ENCODE measurements at regions not wholly inside any gene's neighbourhood (a gene's known extent, or its start where the extent isn't known, plus 50 kb on each side); places are given as distances from the start of the nearest gene placed in this dataset.

DNA sequence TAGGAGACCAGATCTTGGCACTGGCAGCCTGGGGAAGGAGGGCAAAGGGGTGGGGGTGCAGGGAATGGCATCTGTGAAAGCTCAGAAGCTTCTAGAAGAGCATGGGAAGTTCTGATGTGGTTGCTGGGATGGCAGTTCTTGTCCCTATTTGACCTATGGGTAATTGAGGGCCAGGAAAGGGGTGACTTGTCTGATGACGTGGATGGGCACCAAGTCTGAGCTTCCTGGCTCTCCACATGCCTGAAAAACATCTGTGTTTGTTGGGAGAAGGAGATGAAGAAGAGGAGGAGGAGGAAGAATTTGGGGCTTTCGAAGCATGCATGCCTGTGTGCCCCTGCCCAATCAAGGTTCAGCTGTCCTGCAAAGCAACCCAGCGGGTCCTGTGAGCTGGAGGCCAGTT, 158.8 kb downstream of the SMAD6 start:
- Histone ChIP-seq H3K36me3 (ENCODE audit: control insufficient read depth in 2 of 4, insufficient read depth in 4 of 4, low read length in 3 of 4) (no peaks in the 10 kb centered on the region), H3K27me3 (replicated peaks in 1 of 4; ENCODE audit: control insufficient read depth in 3 of 4, extremely low read depth in 1 of 4, insufficient read depth in 3 of 4, low read length in 3 of 4) (no peaks in the 10 kb centered on the region), H3K9ac (replicated peaks in 1 of 4; ENCODE audit: extremely low read depth in 1 of 4, low read depth in 3 of 4, low read length in 3 of 4) (no peak overlapping the region), H2BK20ac (ENCODE audit: low read length) (no peak overlapping the region), H3K27ac (ENCODE audit: low read depth, low read length) (no peak overlapping the region), H4K20me1 (replicated peaks in 1 of 2; ENCODE audit: control insufficient read depth in 1 of 2, insufficient read depth in 2 of 2, low read length in 2 of 2) (no peaks in the 10 kb centered on the region), H4K91ac (replicated peaks; ENCODE audit: insufficient read length, low read length) (no peak overlapping the region), H3K4ac (replicated peaks; ENCODE audit: insufficient read length, low read depth, low read length) (no peak overlapping the region), H3K14ac (ENCODE audit: insufficient read length) (no peak overlapping the region), H3K23ac (ENCODE audit: insufficient read length) (no peak overlapping the region), H2BK12ac (ENCODE audit: low read depth, low read length) (no peak overlapping the region), H2BK15ac (ENCODE audit: low read length) (no peak overlapping the region), H2AFZ (ENCODE audit: low read length) (no peak overlapping the region), H3K79me1 (ENCODE audit: low read depth, low read length) (no peaks in the 10 kb centered on the region), H3K56ac (replicated peaks; ENCODE audit: insufficient read length, low read depth, low read length) (no peak overlapping the region), H3K4me2 (ENCODE audit: insufficient read depth in 1 of 2, low read depth in 2 of 2, low read length in 2 of 2) (no peak overlapping the region), H3K4me1 (replicated peaks in 1 of 4; ENCODE audit: control insufficient read depth in 3 of 4, insufficient read depth in 4 of 4, low read length in 3 of 4) (peaks cover 0 to 3% (median 0%) of the 10 kb centered on the region in 4 experiments; a peak in 1 of 7 replicates), H3K9me3 (ENCODE audit: insufficient read depth in 2 of 2, low read depth in 1 of 2, low read length in 1 of 2) (no peaks in the 10 kb centered on the region), H4K8ac (ENCODE audit: extremely low read depth, insufficient read depth, low read length) (no peak overlapping the region), H2AK5ac (ENCODE audit: low read depth, low read length) (no peak overlapping the region), H4K5ac (ENCODE audit: insufficient read length, low read depth, low read length) (no peak overlapping the region), H3K23me2 (ENCODE audit: low read depth, low read length) (no peaks in the 10 kb centered on the region), H2BK120ac (replicated peaks; ENCODE audit: low read depth, low read length) (no peak overlapping the region), H3K18ac (ENCODE audit: extremely low read depth, low read length) (no peak overlapping the region), H3K4me3 (ENCODE audit: extremely low read depth in 1 of 4, insufficient read depth in 2 of 4, low read depth in 3 of 4, low read length in 4 of 4) (no peak overlapping the region), H2BK5ac (ENCODE audit: low read depth, low read length) (no peak overlapping the region), H3K79me2 (ENCODE audit: control insufficient read depth in 1 of 2, insufficient read depth in 2 of 2, low read length in 2 of 2) (no peaks in the 10 kb centered on the region)
- DNase-seq (ENCODE audit: low read depth in 1 of 2, low spot score in 2 of 2) = no peak
- no peak for FAIRE-seq
- 65% methylated on average over 3 of the region's 3 CpGs; no CpG with 5 or more reads in 1 of the 2 experiments for WGBS, 2 experiments (ENCODE audit: extremely low coverage in 1 of 2, insufficient coverage in 1 of 2, insufficient read length in 1 of 2, insufficient replicate concordance in 2 of 2, low coverage in 1 of 2, low lambda C conversion rate in 2 of 2, missing lambda C conversion rate in 1 of 2)
- CTCF ChIA-PET (ENCODE audit: partially characterized antibody) = interaction anchor here (0.6 to 3.2 kb wide), 18 partner anchors 8 to 456 kb away, joined by 3 to 27 read pairs (median 4); no protein-coding TSS in a partner anchor
- POLR2A ChIA-PET (ENCODE audit: partially characterized antibody) = no interaction called here
- TF ChIP-seq SP2 (IDR thresholded peaks at IDR 0.05; ENCODE audit: low read length) (no peak), GABPA (IDR thresholded peaks at IDR 0.05; ENCODE audit: borderline replicate concordance, insufficient read depth, low read length) (no peak), YY1 (IDR thresholded peaks at IDR 0.05; ENCODE audit: low read depth, low read length) (no peak), POLR2A (IDR thresholded peaks at IDR 0.05; ENCODE audit: control extremely low read depth in 1 of 2, low read depth in 2 of 2, low read length in 2 of 2) (no peak), ASH2L (IDR thresholded peaks at IDR 0.05; ENCODE audit: low read length) (no peak), PHF8 (conservative IDR thresholded peaks at IDR 0.05; ENCODE audit: low read depth, low read length) (no peak), SRF (IDR thresholded peaks at IDR 0.05; ENCODE audit: low read depth, low read length) (no peak), SUZ12 (IDR thresholded peaks at IDR 0.05; ENCODE audit: low read length) (no peak), NANOG (IDR thresholded peaks at IDR 0.05; ENCODE audit: insufficient read depth, low read depth, low read length, poor library complexity, severe bottlenecking) (no peak), SIN3A (conservative IDR thresholded peaks at IDR 0.05 in 1 of 2, IDR thresholded peaks at IDR 0.05 in 1 of 2; ENCODE audit: low read depth in 1 of 2, low read length in 2 of 2) (no peak), TEAD4 (IDR thresholded peaks at IDR 0.05; ENCODE audit: low read depth, low read length) (no peak), RAD21 (IDR thresholded peaks at IDR 0.05 in 1 of 2, conservative IDR thresholded peaks at IDR 0.05 in 1 of 2; ENCODE audit: low read depth in 2 of 2, low read length in 2 of 2) (no peak), KDM1A (IDR thresholded peaks at IDR 0.05; ENCODE audit: borderline replicate concordance, low read length) (no peak), TAF7 (optimal IDR thresholded peaks at IDR 0.05; ENCODE audit: borderline replicate concordance, low read depth, low read length) (no peak), FOSL1 (IDR thresholded peaks at IDR 0.05; ENCODE audit: insufficient read depth, low read depth, low read length) (no peak)
